Activated naive CD8-positive, alpha-beta T cell treated with anti-CD3 and anti-CD28 coated beads, Interleukin-2, amount 50 U/mL, for 24 hours (primary cell): ENCODE measurements at regions not wholly inside any gene's neighbourhood (a gene's known extent, or its start where the extent isn't known, plus 50 kb on each side); places are given as distances from the start of the nearest gene placed in this dataset.

Experiments used
- ATAC-seq: fragments of 150-1000 bp; cut with Tn5 transposase; one replicate; pipeline ENCODE4 v1.10.0; 2021
- DNase-seq: peaks from one replicate; pipeline ENCODE4 v3.0.0; 2021
- H3K27ac Mint-ChIP-seq: one replicate; pipeline ENCODE4 v1.8.0; 2021; ENCODE audit warnings: mild to moderate bottlenecking, mixed read lengths
- H3K27me3 Mint-ChIP-seq: one replicate; pipeline ENCODE4 v1.8.0; 2021; ENCODE audit warnings: mixed read lengths
- H3K36me3 Mint-ChIP-seq: one replicate; pipeline ENCODE4 v1.8.0; 2021; ENCODE audit warnings: low read depth, mixed read lengths
- H3K4me1 Mint-ChIP-seq: one replicate; pipeline ENCODE4 v1.8.0; 2021; ENCODE audit warnings: mixed read lengths
- H3K4me3 Mint-ChIP-seq: one replicate; pipeline ENCODE4 v1.8.0; 2021; ENCODE audit warnings: mild to moderate bottlenecking, moderate library complexity, mixed read lengths
- H3K9me3 Mint-ChIP-seq: one replicate; pipeline ENCODE4 v1.8.0; 2021; ENCODE audit warnings: mixed read lengths

DNA sequence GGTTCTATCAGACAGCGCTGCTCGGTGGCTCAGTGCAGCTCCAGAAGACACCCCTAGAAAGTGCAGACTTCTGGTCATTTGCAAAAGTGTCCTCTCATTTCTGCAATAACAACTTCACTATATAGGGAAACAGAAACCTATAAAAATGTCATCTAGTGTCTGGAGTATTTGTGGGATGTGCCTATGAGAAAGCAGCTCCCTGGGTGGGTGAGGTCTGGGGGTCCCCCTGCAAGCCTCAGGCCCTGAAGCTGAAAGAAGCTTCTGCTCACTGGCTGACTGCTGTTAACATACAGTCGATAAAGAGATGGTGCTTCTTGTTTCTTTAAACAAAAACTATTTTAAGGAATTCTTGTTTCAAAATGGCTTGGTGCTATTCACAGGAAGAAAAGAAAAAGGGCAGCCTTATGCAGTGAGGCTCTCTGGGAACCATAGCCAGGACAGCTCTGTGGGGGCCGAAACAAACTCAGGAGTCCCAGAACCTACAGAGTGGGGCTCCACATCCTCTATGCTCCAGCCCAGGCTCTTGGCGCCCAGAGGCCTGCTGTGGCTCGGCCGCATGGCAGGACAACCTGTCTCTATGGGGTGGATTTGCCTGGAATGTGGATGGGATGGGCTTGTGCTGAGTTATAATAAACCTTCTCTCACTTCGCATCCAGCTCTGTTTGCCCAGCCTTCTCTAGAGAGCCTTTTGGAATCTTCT lies 109.7 kb downstream of the BANF2 start:
- Mint-ChIP-seq H3K27me3 (peaks cover 2% of the 10 kb centered on the region), H3K36me3 (no peaks in the 10 kb centered on the region), H3K9me3 (no peaks in the 10 kb centered on the region), H3K4me3 (no peak overlapping the region), H3K27ac (no peak overlapping the region), H3K4me1 (no peaks in the 10 kb centered on the region)
- DNase-seq = no peak
- no peak for ATAC-seq

DNA sequence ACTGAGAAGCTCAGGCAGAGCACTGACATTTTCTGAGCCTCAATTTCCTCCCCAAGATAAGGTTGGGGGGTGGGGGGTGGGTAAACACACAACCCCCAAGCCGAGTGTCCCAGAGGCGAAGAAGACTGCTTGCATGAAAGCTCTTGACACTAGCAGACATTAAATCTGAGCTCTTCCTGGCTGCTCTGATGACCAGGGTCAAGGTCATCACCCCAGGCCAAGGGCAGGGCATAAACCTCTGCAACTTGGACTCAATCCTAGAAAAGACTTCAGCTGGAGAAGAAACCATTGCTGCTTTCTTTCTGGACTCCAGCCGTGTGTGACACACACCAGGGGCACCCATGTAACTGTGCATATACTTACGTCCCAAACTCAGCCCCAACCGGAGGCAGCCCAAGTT lies 109.0 kb downstream of the BANF2 start:
- no peaks in the 10 kb centered on the region for H3K9me3 Mint-ChIP-seq
- DNase-seq = no peak
- no peak overlapping the region for H3K4me3 Mint-ChIP-seq
- no peak for ATAC-seq
- no peaks in the 10 kb centered on the region for H3K4me1 Mint-ChIP-seq
- H3K27ac Mint-ChIP-seq = no peak overlapping the region
- H3K36me3 Mint-ChIP-seq = no peaks in the 10 kb centered on the region
- peaks cover 2% of the 10 kb centered on the region for H3K27me3 Mint-ChIP-seq

DNA sequence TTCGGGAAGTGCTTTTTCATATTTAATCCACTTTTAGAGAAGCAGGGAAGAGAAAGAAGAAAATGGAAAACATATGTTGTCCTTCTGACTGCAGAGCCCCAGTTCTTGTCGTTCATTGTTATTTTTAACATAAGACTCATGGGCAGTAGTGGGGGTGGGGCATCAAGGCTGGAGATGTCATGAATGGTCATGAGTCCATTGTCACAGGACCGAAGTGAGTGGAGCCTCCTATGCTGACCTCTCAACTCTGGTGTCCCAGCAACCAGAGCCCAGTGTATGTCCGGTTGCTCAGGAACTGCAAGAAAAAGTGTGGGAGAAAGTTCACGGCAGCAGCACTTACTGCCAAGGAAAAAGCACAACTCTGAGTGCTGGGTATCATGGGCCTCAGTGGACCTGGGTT lies 108.6 kb downstream of the BANF2 start:
- Mint-ChIP-seq H3K4me3 (no peak overlapping the region), H3K9me3 (no peaks in the 10 kb centered on the region), H3K27ac (no peak overlapping the region), H3K27me3 (peaks cover 2% of the 10 kb centered on the region), H3K4me1 (no peaks in the 10 kb centered on the region), H3K36me3 (no peaks in the 10 kb centered on the region)
- ATAC-seq = no peak
- DNase-seq = no peak

DNA sequence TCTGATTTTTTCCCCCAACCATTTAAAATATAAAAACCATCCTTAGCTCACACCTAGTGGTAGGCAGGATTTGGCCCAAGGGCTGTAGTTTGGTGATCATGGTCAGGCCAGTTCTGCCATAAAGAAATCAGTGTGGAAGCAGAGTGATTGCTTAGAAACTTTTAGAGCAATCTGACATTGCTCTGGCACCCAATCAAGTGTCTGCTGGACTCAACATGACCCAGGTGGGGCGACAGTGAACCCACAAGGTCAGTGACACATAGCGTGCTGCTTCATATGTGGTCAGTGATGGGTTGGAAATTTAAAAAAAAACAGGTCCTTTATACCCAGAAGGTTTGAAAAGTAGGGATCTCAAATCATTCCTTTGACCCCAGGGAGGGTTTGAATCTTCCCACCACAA lies 107.9 kb downstream of the BANF2 start:
- Mint-ChIP-seq H3K9me3 (no peaks in the 10 kb centered on the region), H3K4me3 (no peak overlapping the region), H3K36me3 (no peaks in the 10 kb centered on the region), H3K4me1 (no peaks in the 10 kb centered on the region), H3K27ac (no peak overlapping the region), H3K27me3 (peaks cover 2% of the 10 kb centered on the region)
- ATAC-seq (no peak), DNase-seq (no peak)

DNA sequence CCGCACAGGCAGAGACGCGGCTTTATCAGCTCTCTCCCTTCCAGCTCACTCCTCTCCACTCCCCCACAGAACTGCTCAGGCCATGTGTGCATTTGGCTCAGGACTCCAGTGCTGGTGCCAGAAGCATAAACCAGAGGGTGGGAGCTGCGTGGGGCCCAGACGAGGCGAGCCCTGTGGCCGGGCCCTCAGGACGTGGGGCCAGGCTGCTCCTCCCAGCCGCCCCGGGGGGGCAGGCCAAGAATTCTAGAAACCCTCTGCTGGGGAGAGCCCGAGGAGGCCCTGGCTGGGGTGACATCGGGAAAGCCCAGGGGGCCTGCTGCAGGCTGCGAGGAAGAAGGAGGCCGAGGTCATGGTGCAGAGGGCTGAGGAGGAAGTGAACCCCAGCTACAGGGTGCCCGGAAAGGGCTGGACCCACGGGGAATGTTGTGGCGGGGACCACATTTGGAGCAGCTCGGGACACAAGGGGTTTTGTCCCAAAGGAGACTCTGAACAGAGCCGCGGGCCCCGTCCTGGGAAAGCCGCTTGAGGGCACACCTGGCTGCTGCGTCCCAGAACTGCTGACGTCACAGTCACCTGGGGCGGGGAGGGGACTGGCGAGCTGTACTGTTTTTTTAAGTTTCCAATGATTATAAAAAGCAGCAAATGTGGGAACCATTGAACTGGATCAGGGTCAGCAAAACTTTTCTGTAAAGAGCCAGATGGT lies 107.1 kb downstream of the BANF2 start:
- ATAC-seq = no peak
- no peaks in the 10 kb centered on the region for H3K4me1 Mint-ChIP-seq
- H3K27ac Mint-ChIP-seq = no peak overlapping the region
- no peaks in the 10 kb centered on the region for H3K36me3 Mint-ChIP-seq
- H3K27me3 Mint-ChIP-seq = peaks cover 2% of the 10 kb centered on the region
- H3K4me3 Mint-ChIP-seq = no peak overlapping the region
- no peaks in the 10 kb centered on the region for H3K9me3 Mint-ChIP-seq
- no peak for DNase-seq

DNA sequence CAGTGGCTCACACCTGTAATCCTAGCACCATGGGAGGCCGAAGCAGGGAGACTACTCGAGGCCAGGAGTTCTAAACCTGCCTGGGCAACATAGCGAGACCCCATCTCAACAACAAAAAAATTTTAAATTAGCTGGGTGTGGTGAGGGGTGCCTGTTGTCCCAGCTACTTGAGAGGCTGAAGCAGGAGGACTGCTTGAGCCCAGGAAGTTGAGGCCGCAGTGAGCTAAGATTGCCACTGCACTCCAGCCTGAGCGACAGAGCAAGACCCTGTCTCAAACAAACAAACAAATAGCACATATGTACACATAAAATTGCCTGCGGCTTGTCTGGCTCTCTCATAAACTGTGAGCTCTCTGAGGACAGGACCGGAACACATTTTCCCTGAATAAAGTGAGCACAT lies 106.3 kb downstream of the BANF2 start:
- no peaks in the 10 kb centered on the region for H3K9me3 Mint-ChIP-seq
- H3K4me3 Mint-ChIP-seq = no peak overlapping the region
- no peaks in the 10 kb centered on the region for H3K36me3 Mint-ChIP-seq
- H3K27me3 Mint-ChIP-seq = peaks cover 5% of the 10 kb centered on the region
- H3K4me1 Mint-ChIP-seq = no peaks in the 10 kb centered on the region
- H3K27ac Mint-ChIP-seq = no peak overlapping the region
- ATAC-seq (no peak), DNase-seq (no peak)

DNA sequence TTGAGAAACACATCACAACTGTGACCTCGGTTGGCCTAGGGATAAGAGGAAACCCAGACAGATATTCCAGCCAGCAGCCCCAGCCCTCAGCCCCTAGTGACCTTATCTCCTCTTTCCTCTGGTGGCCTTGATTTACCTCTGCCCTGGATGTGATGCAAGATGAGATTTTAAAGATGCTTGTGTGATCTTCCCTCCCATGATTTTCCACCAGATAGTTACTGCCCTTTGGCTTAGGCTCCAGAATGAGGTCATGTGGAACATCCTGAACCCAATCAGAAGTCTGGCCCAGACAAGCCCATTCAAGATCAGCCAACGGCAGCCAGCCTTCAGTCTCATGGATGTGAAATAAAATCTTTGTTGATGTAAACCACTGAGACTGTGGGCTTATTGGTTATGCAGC lies 104.0 kb downstream of the BANF2 start:
- no peak for ATAC-seq
- H3K4me3 Mint-ChIP-seq = no peak overlapping the region
- DNase-seq = no peak
- no peaks in the 10 kb centered on the region for H3K36me3 Mint-ChIP-seq
- H3K4me1 Mint-ChIP-seq = no peaks in the 10 kb centered on the region
- peaks cover 10% of the 10 kb centered on the region for H3K27me3 Mint-ChIP-seq
- H3K27ac Mint-ChIP-seq = no peak overlapping the region
- H3K9me3 Mint-ChIP-seq = no peaks in the 10 kb centered on the region

DNA sequence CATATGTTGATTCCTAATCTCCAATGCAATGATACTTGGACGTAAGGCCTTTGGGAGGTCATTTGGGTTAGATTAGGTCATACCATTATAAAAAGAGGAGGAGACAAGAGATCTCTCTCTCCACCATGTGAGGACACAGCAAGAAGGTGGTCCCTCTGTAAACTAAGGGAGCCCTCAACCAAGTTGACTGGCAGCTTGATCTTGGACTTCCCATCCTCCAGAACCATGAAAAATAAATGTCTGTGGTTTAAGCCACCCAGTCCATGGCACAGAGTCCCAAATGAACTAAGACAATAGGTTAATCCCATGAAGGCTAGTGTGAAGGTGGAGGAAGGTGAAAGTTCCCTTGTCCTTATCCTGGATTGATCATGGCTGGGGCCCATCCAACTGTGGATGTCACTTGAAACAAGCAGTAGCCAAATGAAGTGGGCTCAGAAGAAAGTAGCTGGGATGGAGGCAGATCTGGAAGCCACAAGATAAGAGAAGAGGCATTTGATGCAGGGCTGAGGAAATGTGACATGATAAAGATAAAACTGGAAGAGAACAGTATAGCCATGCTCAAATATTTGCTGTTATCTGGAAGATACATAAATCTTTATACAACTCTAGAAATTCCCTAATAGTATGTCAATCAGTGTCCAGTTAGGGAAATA lies 99.9 kb downstream of the BANF2 start:
- no peak for DNase-seq
- H3K4me1 Mint-ChIP-seq = no peaks in the 10 kb centered on the region
- H3K36me3 Mint-ChIP-seq = no peaks in the 10 kb centered on the region
- no peaks in the 10 kb centered on the region for H3K9me3 Mint-ChIP-seq
- H3K27ac Mint-ChIP-seq = no peak overlapping the region
- H3K27me3 Mint-ChIP-seq = peaks cover 20% of the 10 kb centered on the region
- no peak for ATAC-seq
- no peak overlapping the region for H3K4me3 Mint-ChIP-seq

DNA sequence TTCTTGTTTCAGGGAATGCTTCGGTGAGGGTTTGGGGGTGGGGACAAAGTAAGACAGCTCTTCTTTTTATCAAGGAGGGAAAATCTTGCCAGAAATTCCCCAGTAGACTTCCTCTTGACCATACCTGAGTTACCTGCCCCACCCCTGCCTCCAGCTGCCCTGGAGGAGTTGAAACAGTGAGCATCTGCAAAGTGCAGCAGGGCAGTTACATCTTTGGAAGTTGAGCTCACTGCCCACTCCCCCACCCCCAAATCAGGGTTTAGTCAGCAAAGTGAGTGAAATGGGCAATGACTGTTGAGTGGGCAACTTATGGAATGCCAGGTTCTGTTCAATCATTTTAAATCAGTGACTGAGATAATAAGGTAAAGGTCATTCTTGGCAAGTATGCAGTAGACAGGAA lies 98.8 kb downstream of the BANF2 start:
- Mint-ChIP-seq H3K27ac (no peak overlapping the region), H3K9me3 (no peaks in the 10 kb centered on the region), H3K4me3 (no peak overlapping the region), H3K36me3 (no peaks in the 10 kb centered on the region), H3K27me3 (peaks cover 20% of the 10 kb centered on the region), H3K4me1 (no peaks in the 10 kb centered on the region)
- no peak for DNase-seq
- ATAC-seq = no peak

DNA sequence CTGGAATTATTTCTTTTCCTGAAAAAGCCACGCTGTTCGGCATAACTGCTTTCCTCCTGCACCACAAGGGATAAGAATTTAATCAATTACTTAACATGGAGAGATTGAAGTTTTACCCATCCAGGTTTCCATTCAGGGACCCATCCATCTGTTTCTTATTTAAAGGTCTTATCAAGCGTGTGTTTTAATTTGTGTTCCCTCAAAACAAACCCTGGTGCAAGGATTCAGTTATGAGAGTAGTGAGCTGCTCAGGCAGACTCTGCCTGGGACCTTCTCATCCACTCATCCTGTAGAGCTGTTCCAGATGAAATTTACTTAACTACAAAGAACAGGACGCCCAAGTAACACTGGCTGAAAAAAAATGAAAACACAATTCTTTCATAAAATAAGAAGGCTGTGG lies 97.8 kb downstream of the BANF2 start:
- Mint-ChIP-seq H3K36me3 (no peaks in the 10 kb centered on the region), H3K9me3 (no peaks in the 10 kb centered on the region), H3K4me1 (no peaks in the 10 kb centered on the region), H3K4me3 (no peak overlapping the region), H3K27me3 (peaks cover 20% of the 10 kb centered on the region), H3K27ac (no peak overlapping the region)
- DNase-seq = no peak
- ATAC-seq = no peak

DNA sequence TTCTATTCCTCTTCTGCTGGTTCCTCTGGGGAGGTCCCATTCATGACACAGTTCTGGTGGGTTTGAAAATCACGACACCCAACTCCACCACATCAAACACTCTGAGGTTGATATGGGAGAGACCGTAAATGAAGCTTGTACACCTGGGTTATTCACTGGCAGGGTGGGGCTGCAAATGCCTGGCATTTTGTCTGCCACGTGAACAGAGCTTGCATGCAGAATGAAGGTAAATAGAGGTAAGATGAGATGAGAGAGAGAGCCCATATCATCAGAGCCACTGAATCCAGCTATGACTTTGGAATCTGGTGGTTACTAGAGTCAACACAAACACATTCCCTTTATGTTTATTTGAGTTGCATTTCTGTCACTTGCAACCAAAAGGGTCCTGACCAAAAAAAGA lies 97.4 kb downstream of the BANF2 start:
- no peaks in the 10 kb centered on the region for H3K4me1 Mint-ChIP-seq
- H3K9me3 Mint-ChIP-seq = no peaks in the 10 kb centered on the region
- H3K4me3 Mint-ChIP-seq = no peak overlapping the region
- H3K27me3 Mint-ChIP-seq = peaks cover 20% of the 10 kb centered on the region
- no peaks in the 10 kb centered on the region for H3K36me3 Mint-ChIP-seq
- no peak for DNase-seq
- no peak overlapping the region for H3K27ac Mint-ChIP-seq
- no peak for ATAC-seq

DNA sequence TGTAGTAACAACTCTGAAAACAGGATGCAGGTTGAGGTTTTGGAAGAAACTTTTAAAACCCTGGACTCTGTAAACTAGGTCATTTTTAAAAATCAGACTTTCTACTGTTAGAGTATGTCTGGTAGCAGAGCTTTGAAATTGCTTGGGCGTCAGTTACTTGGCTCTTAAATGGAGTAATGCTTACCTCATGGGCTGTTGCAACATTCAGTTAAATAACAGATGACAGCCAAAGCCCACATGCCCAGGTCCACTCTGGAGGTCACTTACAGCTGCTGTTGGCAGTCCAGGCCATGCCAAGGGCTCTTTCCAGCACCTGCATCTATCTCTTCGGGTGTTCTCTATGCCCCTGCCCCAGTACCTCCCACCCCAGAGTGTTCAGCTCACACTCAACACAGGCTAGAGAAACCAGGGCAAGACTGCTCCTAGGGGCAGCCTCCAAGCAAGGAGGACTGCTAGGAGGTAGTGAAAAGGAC lies 96.4 kb downstream of the BANF2 start:
- ATAC-seq (no peak), DNase-seq (no peak)
- Mint-ChIP-seq H3K27me3 (peaks cover 19% of the 10 kb centered on the region), H3K4me1 (no peaks in the 10 kb centered on the region), H3K27ac (no peak overlapping the region), H3K36me3 (no peaks in the 10 kb centered on the region), H3K4me3 (no peak overlapping the region), H3K9me3 (no peaks in the 10 kb centered on the region)

DNA sequence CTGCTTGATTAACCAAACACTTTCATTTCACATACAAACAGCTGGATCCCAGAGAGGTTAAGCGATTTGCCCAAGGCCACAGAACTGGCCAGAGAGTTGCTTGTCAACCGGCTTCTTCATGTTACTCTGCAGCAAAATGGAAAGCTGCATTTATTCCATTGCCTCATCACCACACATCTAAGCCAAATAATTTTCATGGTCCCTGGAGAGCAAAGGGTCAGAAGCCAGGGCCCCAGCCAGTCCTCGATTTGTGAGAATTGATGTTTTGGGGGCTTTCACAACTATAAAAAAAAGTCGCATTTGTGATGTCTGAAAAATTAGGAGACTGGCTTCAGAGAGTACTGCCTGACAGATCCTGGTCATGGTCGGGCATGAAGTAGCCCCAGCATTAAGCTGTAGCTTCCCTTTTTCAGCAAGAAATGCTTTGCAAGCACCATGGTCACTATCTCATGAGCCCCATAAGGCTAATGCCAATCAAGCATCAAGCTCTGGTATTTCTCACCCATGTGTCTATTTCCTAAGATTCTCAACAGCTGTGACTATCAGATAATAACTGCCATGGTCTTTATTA lies 95.8 kb downstream of the BANF2 start:
- Mint-ChIP-seq H3K4me3 (no peak overlapping the region), H3K9me3 (no peaks in the 10 kb centered on the region), H3K27me3 (peaks cover 19% of the 10 kb centered on the region), H3K4me1 (no peaks in the 10 kb centered on the region), H3K27ac (no peak overlapping the region), H3K36me3 (no peaks in the 10 kb centered on the region)
- ATAC-seq (no peak), DNase-seq (no peak)

DNA sequence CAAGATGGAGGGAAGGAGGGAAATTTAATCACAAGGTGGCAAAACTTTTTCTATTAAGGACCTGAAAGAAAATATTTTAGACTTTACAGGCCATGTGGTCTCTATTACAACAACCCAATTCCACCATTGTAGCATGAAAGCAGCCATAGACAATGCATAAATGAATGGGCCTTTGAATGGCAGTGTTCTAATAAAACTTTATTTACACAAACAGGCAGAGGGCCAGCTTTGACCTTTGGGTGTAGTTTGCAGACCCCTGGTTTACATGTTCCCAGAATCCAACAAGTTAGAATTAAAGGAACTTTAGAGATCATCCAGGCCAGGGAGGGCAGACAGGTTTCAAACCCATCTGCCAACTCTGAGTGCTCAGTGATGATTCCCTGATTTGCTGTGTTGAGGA lies 95.2 kb downstream of the BANF2 start:
- no peaks in the 10 kb centered on the region for H3K4me1 Mint-ChIP-seq
- H3K36me3 Mint-ChIP-seq = no peaks in the 10 kb centered on the region
- no peak overlapping the region for H3K27ac Mint-ChIP-seq
- H3K27me3 Mint-ChIP-seq = peaks cover 19% of the 10 kb centered on the region
- ATAC-seq (no peak), DNase-seq (no peak)
- no peak overlapping the region for H3K4me3 Mint-ChIP-seq
- no peaks in the 10 kb centered on the region for H3K9me3 Mint-ChIP-seq

DNA sequence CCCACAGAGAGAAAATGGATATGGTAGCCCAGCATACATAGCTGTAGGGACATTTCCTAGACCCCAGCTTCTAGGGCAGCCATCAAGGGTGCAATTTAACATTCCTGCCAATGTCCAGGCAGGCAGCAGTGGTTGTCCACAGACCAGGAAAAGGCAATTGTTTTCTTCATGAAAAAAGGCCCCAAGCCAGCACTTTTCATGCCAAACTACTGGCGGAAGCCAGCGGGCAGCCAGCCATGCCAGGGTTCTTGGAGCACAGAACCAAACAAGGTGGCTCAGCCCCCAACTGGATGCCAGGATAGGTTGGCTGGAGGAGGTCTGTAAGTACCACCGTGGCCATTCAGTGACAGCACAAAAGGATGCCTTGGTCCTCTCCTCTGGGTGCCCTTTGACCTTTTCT lies 94.6 kb downstream of the BANF2 start:
- DNase-seq (no peak), ATAC-seq (no peak)
- no peak overlapping the region for H3K27ac Mint-ChIP-seq
- H3K9me3 Mint-ChIP-seq = no peaks in the 10 kb centered on the region
- no peak overlapping the region for H3K4me3 Mint-ChIP-seq
- H3K36me3 Mint-ChIP-seq = no peaks in the 10 kb centered on the region
- no peaks in the 10 kb centered on the region for H3K4me1 Mint-ChIP-seq
- H3K27me3 Mint-ChIP-seq = peaks cover 19% of the 10 kb centered on the region
